ENCODE measurements at regions not wholly inside any gene's neighbourhood (a gene's known extent, or its start where the extent isn't known, plus 50 kb on each side); places are given as distances from the start of the nearest gene placed in this dataset.

DNA sequence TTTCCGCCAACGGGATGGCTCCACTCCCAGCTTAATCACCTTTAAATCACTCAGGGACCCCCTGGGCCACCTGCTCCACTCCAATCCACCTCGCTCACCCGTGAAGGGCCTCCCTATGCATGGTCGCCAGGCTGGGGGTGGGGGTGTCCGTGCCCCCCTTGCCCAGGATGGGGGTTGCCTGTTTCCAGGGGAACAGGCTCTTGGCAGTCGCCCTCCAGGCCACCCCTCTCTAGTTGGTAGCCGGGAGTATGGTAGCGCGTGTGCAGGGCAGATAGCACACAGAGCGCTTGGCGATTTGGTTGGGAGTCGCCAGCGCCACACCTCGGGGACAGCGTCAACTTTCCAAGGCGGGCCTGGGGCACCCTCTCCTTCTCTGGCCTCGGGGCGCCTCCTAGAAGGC lies 134.9 kb upstream of the ZNF92 start:
- Histone ChIP-seq H3K4me1 (ENCODE audit: insufficient read depth, low read length, poor library complexity, severe bottlenecking) (peaks cover 6% of the 10 kb centered on the region), H3K36me3 (ENCODE audit: insufficient read depth, low read length, poor library complexity, severe bottlenecking) (no peaks in the 10 kb centered on the region), H3K27me3 (replicated peaks; ENCODE audit: insufficient read depth, low read depth, low read length, poor library complexity) (no peaks in the 10 kb centered on the region), H3K4me3 (ENCODE audit: low read depth, low read length, poor library complexity, severe bottlenecking) (no peak overlapping the region), H3K9me3 (ENCODE audit: low read depth, low read length, poor library complexity, severe bottlenecking) (no peaks in the 10 kb centered on the region), H3K27ac (ENCODE audit: low read depth, low read length, poor library complexity, severe bottlenecking) (no peak overlapping the region)
- intact Hi-C loops (cut with micrococcal nuclease; ENCODE audit: unreplicated experiment), result no loop called here
- TF ChIP-seq, protein P1, sequence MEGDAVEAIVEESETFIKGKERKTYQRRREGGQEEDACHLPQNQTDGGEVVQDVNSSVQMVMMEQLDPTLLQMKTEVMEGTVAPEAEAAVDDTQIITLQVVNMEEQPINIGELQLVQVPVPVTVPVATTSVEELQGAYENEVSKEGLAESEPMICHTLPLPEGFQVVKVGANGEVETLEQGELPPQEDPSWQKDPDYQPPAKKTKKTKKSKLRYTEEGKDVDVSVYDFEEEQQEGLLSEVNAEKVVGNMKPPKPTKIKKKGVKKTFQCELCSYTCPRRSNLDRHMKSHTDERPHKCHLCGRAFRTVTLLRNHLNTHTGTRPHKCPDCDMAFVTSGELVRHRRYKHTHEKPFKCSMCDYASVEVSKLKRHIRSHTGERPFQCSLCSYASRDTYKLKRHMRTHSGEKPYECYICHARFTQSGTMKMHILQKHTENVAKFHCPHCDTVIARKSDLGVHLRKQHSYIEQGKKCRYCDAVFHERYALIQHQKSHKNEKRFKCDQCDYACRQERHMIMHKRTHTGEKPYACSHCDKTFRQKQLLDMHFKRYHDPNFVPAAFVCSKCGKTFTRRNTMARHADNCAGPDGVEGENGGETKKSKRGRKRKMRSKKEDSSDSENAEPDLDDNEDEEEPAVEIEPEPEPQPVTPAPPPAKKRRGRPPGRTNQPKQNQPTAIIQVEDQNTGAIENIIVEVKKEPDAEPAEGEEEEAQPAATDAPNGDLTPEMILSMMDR (conservative IDR thresholded peaks at IDR 0.05; ENCODE audit: low read depth, low read length), result no peak
- no peak for DNase-seq (ENCODE audit: low spot score)
- POLR2A ChIA-PET (ENCODE audit: low non-redundant PET), result no interaction called here
- BruUV-seq (replicated peaks), result no TSS peak
- CTCF ChIA-PET, result no interaction called here

DNA sequence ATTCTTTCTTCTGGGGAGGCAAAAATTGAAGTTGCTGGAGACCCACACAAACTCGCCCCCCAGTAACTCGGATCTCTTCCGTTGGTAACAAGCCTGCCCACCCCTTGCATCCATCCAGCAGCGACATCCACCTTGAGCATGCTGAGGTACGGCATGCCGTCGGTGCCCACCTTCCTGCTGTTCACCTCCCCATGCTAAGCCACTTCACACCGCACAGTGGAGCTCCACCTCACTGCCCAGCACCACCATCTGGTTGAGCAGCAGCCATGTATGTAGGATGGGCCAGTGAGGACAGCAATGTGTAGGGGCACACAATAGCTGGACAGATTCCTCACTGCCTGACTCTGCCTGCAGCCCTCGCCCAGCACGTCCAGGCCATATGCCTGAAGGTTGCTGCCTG lies 138.1 kb upstream of the ZNF92 start:
- CTCF ChIA-PET, result no interaction called here
- TF ChIP-seq, protein P1 (conservative IDR thresholded peaks at IDR 0.05; ENCODE audit: low read depth, low read length), result no peak
- no peak for TF ChIP-seq EZH2 (IDR thresholded peaks at IDR 0.05; ENCODE audit: borderline replicate concordance, low read depth, low read length, poor library complexity, severe bottlenecking)

DNA sequence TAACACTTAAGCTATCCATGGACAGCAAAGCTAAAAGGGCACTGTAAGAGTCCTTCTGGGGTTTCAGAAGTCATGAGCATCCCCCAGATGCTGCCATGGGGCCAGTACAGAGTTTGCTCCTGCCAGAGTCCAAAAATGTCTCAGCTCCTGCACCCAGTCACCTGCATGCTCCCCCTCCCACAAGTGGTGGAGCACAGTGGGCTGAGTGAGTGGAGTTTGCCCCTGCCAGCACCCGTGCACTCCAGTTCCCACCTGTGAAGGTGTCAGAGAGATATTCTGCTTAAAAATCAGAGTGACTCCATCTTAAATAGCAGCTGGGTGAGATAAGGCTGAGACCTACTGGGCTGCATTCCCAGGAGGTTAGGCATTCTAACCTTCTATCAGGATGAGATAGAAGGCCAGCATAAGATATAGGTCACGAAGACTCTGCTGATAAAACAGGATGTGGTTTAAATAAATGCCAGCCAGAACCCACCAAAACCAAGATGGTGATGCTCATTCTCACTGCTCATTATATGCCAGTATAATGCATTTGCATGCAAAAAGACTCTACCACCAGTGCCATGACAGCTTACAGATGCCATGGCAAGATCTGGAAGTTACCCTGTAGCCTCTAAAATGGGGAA lies 140.1 kb upstream of the ZNF92 start:
- ChIA-PET CTCF (no interaction called here), POLR2A (ENCODE audit: low non-redundant PET) (no interaction called here)
- BruUV-seq (replicated peaks), result no TSS peak
- DNase-seq (ENCODE audit: low spot score), result no peak
- Histone ChIP-seq H3K27ac (ENCODE audit: low read depth, low read length, poor library complexity, severe bottlenecking) (no peak overlapping the region), H3K4me3 (ENCODE audit: low read depth, low read length, poor library complexity, severe bottlenecking) (no peak overlapping the region), H3K36me3 (ENCODE audit: insufficient read depth, low read length, poor library complexity, severe bottlenecking) (no peaks in the 10 kb centered on the region), H3K4me1 (ENCODE audit: insufficient read depth, low read length, poor library complexity, severe bottlenecking) (peaks cover 6% of the 10 kb centered on the region), H3K27me3 (replicated peaks; ENCODE audit: insufficient read depth, low read depth, low read length, poor library complexity) (no peaks in the 10 kb centered on the region), H3K9me3 (ENCODE audit: low read depth, low read length, poor library complexity, severe bottlenecking) (no peaks in the 10 kb centered on the region)
- intact Hi-C loops (cut with micrococcal nuclease; ENCODE audit: unreplicated experiment), result no loop called here
- TF ChIP-seq EZH2 (IDR thresholded peaks at IDR 0.05; ENCODE audit: borderline replicate concordance, low read depth, low read length, poor library complexity, severe bottlenecking), result no peak
- TF ChIP-seq, protein P1 (conservative IDR thresholded peaks at IDR 0.05; ENCODE audit: low read depth, low read length), result no peak

More for the DNA sequence above, 138.1 kb upstream of the ZNF92 start:
- H3K9me3 ChIP-seq (ENCODE audit: low read depth, low read length, poor library complexity, severe bottlenecking), result no peaks in the 10 kb centered on the region
- DNase-seq (ENCODE audit: low spot score), result no peak
- POLR2A ChIA-PET (ENCODE audit: low non-redundant PET), result no interaction called here
- H3K27me3 ChIP-seq (replicated peaks; ENCODE audit: insufficient read depth, low read depth, low read length, poor library complexity), result no peaks in the 10 kb centered on the region
- intact Hi-C loops (cut with micrococcal nuclease; ENCODE audit: unreplicated experiment), result no loop called here
- no peak overlapping the region for H3K4me3 ChIP-seq (ENCODE audit: low read depth, low read length, poor library complexity, severe bottlenecking)
- no TSS peak for BruUV-seq (replicated peaks)
- H3K27ac ChIP-seq (ENCODE audit: low read depth, low read length, poor library complexity, severe bottlenecking), result no peak overlapping the region
- no peaks in the 10 kb centered on the region for H3K36me3 ChIP-seq (ENCODE audit: insufficient read depth, low read length, poor library complexity, severe bottlenecking)
- peaks cover 6% of the 10 kb centered on the region for H3K4me1 ChIP-seq (ENCODE audit: insufficient read depth, low read length, poor library complexity, severe bottlenecking)

All from A673 (cell line).